Ovary (tissue), 3 donors: ENCODE measurements at regions not wholly inside any gene's neighbourhood (a gene's known extent, or its start where the extent isn't known, plus 50 kb on each side); places are given as distances from the start of the nearest gene placed in this dataset.

Experiments
- CTCF ChIP-seq, 3 donors: fragments of 450-650 bp in 2 of 3; fragments of 200-600 bp in 1 of 3; IDR thresholded peaks; one replicate each; pipeline versions ENCODE4 v1.5.1 to v1.8.0; 2016 to 2022; ENCODE audit warnings: antibody characterized with exemption in 3 of 3, mild to moderate bottlenecking in 1 of 3
- POLR2A ChIP-seq: fragments of 450-650 bp; IDR thresholded peaks from one replicate; pipeline ENCODE4 v1.6.1; 2017; ENCODE audit warnings: antibody characterized with exemption, mild to moderate bottlenecking, moderate library complexity
- donor health status: DM: no; HTN: no; CAD: no.

DNA sequence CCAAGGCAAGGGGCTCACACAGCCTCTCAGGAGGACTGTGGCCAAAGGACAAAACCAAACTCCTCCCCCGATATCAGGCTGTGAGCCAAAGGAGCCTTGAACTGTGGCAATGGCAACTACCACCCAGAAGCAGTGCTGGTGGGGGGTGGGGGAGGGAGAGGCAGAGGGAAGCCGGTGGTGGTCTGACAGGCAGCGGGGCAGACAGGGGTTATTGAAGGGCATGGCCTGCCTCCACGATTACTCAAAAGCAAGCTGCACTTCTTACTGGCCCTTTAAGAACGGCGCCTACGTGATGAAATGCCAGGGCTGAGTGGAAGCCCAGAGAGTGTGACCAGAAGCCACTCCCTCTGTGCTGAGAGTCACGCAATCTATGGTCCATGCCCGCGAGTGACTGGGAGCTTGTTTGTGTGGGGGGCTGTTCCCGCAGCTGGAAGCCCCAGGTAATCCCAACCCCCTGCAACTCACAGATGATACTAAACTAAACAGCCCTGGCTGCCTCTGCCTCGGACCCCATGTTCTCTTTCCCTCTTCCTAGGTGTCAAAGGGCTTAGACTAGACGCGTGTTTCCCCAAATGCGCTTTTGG lies 128.2 kb upstream of the CXCR4 start:
- TF ChIP-seq CTCF (IDR thresholded peaks at IDR 0.05), result no peak
- TF ChIP-seq POLR2A, result no peak
